HG03196 (cell line): ENCODE measurements at regions not wholly inside any gene's neighbourhood (a gene's known extent, or its start where the extent isn't known, plus 50 kb on each side); places are given as distances from the start of the nearest gene placed in this dataset.
"Not testable (repeated sequence)": the region's sequence is repeated elsewhere in the genome, so short reads cannot be mapped to it uniquely, and the experiment has no call there.

ENCODE experiments used
- ATAC-seq: cut with Tn5 transposase; IDR thresholded peaks from one replicate; pipeline ENCODE4 v1.9.1; 2021; ENCODE audit not compliant: unreplicated experiment

GRCh38 chr5:34188001-34188822 is 145.2 kb upstream of the C1QTNF3 start:
- ATAC-seq: not testable (repeated sequence)

GRCh38 chr5:34189246-34189645 is 146.2 kb upstream of the C1QTNF3 start:
- ATAC-seq: not testable (repeated sequence)

GRCh38 chr5:34189752-34190411 is 146.9 kb upstream of the C1QTNF3 start:
- not testable (repeated sequence) for ATAC-seq

GRCh38 chr5:34190466-34190865 is 147.5 kb upstream of the C1QTNF3 start:
- ATAC-seq: not testable (repeated sequence)

DNA sequence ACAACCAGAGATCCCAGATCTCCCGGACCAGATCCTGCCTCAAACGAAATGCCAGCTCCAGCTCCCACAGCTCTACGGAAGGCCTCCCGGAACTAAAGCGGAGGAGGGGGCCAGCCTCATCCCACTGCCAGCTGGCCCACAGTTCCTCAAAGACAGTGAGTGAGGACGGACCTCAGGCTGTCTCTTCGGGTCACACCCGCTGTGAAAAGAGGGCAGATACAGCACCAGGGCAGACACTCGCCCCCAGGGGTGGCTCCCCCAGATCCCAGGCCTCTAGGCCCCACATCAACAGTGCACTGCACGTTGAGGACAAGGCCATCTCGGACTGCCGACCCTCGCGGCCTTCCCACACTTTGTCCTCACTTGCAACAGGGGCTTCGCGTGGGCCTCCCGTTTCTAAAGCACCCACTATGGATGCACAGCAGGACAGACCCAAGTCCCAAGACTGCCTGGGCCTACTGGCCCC is 148.3 kb upstream of the C1QTNF3 start:
- not testable (repeated sequence) for ATAC-seq

DNA sequence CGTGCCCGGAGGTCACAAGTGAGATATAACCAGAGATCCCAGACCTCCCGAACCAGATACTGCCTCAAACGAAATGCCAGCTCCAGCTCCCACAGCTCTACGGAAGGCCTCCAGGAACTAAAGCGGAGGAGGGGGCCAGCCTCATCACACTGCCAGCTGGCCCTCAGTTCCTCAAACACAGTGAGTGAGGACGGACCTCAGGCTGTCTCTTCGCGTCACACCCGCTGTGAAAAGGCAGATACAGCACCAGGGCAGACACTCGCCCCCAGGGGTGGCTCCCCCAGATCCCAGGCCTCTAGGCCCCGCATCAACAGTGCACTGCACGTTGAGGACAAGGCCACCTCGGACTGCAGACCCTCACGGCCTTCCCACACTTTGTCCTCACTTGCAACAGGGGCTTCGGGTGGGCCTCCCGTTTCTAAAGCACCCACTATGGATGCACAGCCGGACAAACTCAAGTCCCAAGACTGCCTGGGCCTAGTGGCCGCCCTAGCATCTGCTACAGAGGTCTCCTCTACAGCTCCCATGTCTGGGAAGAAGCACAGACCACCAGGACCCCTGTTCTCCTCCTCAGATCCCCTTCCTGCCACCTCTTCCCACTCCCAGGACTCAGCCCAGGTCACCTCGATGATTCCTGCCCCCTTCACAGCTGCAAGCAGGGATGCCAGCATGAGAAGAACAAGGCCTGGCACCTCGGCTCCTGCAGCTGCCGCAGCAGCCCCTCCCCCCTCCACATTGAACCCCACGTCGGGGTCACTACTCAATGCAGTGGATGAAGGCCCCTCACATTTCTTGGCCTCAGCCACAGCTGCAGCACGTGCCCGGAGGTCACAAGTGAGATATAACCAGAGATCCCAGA is 149.3 kb upstream of the C1QTNF3 start:
- not testable (repeated sequence) for ATAC-seq

DNA sequence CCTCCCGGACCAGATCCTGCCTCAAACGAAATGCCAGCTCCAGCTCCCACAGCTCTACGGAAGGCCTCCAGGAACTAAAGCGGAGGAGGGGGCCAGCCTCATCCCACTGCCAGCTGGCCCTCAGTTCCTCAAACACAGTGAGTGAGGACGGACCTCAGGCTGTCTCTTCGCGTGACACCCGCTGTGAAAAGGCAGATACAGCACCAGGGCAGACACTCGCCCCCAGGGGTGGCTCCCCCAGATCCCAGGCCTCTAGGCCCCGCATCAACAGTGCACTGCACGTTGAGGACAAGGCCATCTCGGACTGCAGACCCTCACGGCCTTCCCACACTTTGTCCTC is 149.9 kb upstream of the C1QTNF3 start:
- ATAC-seq: not testable (repeated sequence)

GRCh38 chr5:34193297-34193696 is 150.3 kb upstream of the C1QTNF3 start:
- not testable (repeated sequence) for ATAC-seq

GRCh38 chr5:34193804-34194203 is 150.8 kb upstream of the C1QTNF3 start:
- not testable (repeated sequence) for ATAC-seq

GRCh38 chr5:34196091-34196490 is 153.1 kb upstream of the C1QTNF3 start:
- ATAC-seq: not testable (repeated sequence)

DNA sequence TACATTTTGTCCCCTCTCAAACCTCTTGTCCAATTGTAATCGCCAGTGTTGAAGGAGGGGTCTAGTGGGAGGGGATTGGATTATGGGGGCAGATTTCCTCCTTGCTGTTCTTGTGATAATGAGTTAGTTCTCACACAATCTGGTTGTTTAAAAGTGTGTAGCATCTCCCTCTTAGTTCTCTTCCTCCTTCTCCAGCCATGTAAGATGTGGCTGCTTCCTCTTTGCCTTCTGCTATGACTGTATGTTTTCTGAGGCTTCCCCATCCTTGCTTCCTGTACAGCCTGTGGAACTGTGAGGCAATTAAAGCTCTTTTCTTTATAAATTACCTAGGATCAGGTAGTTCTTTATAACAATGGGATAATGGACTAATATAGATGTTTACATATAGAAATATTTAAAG is 162.3 kb upstream of the C1QTNF3 start:
- not testable (repeated sequence) for ATAC-seq

DNA sequence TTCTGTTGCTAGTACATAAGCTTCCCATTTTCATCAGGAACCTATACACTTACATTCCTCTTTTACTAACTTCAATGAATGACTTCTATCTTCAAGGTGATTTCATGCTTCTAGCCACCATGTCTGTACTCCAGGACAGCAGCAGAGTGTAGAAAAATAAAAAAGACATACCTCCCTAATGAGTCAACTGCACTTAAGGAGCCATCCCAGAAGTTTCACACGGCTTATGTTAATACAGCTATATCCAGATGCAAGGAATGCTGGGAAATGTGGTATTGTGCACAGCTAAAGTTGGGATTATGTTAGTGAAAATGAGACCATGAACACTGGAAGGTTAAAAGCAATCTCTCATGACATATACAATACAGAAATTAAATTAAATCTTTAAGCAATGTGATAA is 174.4 kb upstream of the C1QTNF3 start:
- ATAC-seq: not testable (repeated sequence)

GRCh38 chr5:34221329-34222073 is 178.5 kb upstream of the C1QTNF3 start:
- ATAC-seq: not testable (repeated sequence)

GRCh38 chr5:34223158-34223557 is 180.1 kb upstream of the C1QTNF3 start:
- not testable (repeated sequence) for ATAC-seq

DNA sequence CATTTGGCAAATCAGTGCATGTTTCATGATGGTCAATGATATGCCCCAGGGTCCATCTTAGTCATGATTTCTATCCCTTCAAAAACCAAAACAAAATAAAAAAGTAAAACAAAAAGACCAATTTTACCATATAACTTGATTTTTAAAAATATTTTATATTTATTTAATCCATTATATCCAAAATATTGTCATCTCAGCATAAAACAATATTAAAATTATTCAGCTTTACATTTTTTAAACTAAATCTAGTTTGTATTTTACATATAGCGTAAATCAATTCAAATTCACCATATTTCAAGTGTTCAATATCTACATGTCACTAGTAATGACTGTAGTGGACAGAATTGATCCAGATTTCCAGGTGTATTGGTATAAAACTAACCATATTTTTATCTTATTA is 187.4 kb upstream of the C1QTNF3 start:
- not testable (repeated sequence) for ATAC-seq

DNA sequence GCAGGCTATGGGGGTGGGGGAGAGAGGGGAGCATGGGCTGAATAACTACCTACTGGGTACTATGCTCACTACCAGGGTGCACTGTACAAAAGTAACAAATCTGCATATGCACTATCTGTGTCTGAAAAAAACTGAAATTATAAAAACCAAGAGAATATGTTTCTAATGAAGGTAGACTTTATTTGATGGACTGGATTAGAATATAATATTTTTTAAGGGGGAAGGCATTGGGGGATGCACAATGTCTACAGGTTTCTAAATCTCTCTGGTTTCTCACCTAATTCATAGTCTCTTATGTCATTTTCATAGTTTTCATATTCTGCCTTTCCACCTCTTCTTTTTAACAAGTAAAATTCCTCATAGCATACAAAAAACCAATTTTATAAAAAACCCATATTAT is 200.8 kb upstream of the C1QTNF3 start:
- ATAC-seq: not testable (repeated sequence)

- not testable (repeated sequence) for ATAC-seq
Measured at GRCh38 chr5:34244281-34245031, 201.4 kb upstream of the C1QTNF3 start.

DNA sequence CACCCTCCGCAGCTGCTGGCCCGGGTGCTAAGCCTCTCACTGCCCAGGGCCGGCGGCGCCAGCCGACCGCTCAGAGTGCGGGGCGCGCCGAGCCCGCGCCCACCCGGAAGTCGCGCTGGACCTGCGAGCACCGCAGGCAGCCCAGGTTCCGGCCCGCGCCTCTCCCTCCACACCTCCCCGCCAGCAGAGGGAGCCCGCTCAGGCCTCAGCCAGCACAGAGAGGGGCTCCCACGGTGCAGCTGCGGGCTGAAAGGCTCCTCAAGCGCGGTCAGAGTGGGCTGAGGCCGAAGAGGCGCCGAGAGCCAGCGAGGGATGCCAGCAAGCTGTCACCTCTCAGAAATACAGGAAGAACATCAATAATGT is 202.0 kb upstream of the C1QTNF3 start:
- ATAC-seq: not testable (repeated sequence)

GRCh38 chr5:34245813-34246212 is 202.8 kb upstream of the C1QTNF3 start:
- not testable (repeated sequence) for ATAC-seq

DNA sequence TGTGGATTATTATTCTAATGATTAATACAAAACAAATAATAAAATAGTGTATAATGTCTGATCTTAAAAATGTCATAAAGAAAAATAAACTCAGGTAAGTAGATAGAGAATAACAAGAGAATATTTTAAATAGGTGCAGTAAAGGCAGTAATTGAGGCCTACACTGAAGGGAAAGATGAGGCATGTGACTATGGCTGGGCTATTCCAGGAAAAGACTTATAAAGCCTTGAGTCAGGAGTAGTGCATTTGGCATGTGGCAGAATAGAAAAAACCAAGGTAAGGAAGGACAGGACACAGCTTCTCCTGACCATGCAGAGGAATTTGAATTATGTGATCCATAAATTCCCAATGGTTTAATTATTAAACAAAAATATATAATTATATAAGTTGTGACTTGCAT is 215.6 kb upstream of the C1QTNF3 start:
- ATAC-seq: not testable (repeated sequence)
